NCI-H774 (cell line): ENCODE measurements at regions not wholly inside any gene's neighbourhood (a gene's known extent, or its start where the extent isn't known, plus 50 kb on each side); places are given as distances from the start of the nearest gene placed in this dataset.

Experiments
- DNase-seq: peaks from one replicate; lab custom pipeline; 2025; lab: John Stamatoyannopoulos, UW

DNA sequence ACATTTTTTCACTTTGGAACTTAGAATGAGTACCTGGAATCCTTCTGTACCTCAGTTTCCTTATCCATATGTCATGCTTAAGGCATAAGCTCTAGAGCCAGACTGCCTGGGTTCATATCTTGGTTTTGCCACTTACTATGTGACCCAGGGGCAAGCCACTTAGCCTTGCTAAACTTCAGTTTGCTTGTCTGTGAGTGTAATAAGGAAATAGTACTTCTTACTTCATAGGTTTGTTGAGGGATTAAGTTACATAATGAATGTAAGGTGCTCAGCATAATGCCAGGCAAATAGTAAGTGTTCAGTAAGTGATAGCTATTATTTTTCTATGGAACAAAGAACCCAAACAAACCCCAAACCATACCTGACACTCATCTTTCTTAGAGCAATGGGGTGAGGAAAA is 225.1 kb downstream of the BCAT1 start:
- DNase-seq, result no peak

DNA sequence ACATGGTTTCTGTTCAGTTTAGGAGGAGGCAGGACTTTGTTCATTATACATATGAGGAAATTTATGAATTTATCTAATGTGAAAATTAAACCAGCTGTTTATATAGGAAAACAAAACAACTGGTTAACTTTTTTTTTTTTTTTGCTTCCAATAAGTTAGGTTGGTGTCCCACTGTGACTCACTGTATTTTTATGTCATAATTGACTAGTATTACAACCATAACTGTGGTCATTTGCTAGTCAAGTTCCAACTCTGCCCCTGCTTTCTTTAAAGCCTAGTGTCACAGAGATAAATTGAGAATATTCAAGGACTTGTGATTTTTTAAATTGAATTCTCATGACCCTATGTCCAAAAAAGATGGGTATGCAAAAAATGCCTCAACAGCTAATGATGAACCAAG is 227.7 kb downstream of the BCAT1 start:
- no peak for DNase-seq

DNA sequence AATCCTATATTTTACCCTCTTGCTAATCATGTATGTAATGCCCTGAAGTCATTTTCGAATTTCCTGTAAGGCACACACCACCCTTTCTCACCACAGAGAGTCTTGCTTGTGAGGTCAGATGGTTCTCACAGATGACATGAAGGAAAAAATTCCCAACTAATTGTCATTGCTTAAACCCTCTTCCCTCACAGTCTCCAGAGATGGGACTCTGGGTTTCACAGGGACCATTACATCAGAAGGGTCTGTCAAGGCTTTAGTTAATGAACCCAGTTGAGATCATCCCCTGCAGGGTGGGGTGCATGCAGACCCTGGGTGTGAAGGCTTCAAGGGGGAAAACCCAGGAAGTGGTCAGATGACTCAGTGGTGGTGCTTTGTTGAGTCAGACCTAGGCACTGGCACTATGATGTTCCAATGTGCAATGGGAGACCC is 229.6 kb downstream of the BCAT1 start:
- no peak for DNase-seq

DNA sequence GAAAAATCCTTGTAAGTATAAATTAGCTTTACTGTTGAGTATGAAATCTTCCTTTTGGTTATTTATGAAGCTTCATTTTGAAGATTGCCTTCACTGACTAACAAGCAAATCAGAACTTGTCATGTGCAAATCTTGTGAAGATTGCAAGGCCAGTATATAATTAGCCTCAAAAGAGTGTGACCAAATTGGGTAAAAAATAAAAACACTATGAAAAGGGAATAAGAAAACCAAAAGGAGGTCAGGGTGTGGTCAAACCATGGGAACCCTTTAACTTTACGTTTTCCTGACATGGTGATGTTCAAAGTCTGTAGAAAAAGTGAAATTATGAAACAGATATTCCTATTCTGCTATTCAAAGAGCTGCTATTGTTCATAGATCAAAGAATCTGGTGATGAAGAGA is 230.3 kb downstream of the BCAT1 start:
- no peak for DNase-seq

DNA sequence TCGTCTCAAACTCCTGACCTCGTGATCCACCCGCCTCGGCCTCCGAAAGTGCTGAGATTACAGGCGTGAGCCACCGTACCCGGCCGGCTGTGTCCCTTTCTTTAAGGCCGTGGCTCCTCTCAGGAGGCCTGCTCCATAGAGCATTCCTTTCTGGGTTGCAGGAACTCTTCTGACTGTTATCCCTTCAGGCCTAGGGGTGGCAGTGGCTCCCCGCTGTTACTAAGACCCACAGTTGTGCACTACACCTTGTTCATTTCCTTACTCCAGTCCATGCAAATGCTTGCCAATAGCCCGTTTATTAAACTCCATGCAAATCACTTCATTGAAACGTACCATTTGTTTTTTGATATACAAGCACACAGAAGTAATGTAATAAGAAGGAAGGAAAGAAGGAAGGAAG is 234.7 kb downstream of the BCAT1 start:
- no peak for DNase-seq

DNA sequence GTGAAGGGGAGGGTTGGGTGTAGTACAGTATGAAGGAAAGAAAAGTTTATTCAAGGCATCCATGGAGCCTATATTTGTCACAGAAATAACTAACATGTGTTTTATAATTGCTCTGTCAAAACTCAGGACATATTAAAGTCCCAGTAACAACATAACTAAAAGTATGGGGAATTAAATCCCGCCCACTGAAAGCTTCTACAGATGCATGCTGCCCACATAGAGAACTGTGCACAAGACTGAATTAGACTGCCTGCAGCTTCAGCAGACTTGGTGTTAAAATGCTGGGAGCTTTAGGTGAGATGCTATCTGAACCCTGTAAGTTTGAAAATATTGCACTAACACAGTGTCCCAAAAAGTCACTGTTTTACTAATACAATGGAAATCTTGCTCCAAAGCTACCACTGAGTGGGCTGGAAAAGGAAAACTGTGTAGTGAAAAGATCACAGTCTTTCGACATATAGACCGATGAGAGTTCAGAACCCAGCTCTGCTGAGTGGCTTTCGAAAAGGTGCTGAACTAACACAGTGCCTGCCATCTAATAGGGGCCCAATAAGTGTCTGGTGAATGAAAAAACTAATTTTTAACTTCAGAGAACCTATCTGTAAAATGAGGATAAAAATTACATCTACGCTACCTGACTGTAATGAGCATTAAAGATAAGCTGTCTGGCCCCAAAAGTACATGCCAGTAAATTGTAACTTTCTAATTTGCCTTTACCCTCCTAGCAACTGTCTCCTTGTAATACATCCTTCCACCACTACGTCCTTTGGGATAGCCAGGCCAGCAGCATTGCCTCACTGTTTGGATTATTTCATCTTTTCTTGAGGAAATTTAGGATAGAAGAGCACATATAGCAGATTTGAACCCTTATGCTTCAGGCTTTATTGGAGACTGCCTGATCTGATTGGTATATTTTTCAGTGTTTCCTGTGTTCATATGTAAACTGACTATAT is 237.6 kb downstream of the BCAT1 start:
- DNase-seq, result no peak

DNA sequence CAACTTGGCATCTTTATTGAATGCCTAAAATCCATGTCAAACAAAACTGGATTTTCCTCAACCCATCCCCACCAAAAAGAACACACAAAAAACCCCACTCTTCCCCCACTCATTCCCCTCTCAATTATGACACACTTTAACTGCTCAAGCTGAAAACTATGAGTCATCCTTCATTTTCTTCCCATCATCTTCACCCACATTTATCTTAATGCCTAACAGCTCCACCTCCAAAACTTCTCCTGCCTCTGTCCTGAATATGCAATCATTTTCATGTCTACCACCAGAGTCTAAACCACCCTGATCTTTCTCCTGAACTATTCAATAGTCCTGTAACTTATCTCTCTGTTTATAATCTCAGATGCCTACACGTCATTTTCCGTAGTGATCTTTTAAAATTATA is 239.7 kb downstream of the BCAT1 start:
- no peak for DNase-seq

DNA sequence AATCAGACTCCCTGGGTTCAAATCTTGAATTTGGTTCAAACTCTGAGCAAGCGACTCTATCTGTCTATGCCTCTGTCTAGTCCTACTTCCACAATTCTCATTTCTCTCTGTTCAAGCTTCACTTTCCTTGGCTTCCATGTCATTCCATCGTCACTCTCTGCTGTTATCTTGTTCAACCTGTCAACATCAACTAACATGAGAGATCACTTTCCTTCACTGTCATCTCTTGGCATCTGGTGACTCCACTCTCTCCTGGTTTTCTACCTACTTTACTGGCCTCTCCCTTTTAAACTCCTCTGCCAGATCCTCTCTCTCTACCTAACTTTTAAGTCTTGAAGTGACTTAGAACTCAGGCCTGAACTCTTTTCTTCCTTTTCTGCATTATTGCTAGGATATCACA is 240.2 kb downstream of the BCAT1 start:
- DNase-seq, result no peak

DNA sequence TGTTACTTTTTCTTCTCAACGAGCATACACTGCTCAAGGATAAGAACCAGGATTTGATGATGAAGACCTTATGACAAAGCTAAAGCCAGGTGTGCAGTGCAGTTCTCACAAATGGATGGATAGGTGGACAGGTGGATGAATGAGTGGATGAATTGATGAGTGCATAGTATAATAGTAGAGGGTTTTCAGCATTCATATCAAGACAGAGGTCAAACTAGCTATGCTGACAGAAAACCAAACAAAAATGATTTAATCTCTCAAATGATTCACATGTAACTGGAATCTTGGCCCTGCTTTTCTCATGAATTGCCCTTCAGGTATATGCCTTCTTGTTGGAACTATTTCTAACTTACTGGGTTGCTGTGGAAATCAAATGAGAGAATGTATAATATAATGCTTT is 240.9 kb downstream of the BCAT1 start:
- no peak for DNase-seq

DNA sequence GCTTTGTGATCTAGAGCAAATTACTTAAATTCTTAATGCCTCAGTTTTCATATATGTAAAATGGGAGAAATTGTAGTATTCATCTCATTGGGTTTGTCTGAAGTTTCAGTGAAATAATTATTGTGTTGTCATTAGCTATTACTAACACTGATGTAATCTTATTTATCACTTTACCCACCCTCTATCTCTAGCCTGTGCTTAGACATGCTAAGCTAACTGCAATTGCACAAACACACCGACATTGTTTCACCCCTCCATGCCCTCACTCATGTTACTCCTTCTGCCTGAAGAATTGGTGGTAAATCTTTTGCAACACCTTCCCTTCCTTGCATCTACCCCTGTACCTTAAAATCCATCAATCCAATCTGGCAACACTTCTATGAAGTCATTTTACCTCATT is 241.6 kb downstream of the BCAT1 start:
- DNase-seq, result no peak

DNA sequence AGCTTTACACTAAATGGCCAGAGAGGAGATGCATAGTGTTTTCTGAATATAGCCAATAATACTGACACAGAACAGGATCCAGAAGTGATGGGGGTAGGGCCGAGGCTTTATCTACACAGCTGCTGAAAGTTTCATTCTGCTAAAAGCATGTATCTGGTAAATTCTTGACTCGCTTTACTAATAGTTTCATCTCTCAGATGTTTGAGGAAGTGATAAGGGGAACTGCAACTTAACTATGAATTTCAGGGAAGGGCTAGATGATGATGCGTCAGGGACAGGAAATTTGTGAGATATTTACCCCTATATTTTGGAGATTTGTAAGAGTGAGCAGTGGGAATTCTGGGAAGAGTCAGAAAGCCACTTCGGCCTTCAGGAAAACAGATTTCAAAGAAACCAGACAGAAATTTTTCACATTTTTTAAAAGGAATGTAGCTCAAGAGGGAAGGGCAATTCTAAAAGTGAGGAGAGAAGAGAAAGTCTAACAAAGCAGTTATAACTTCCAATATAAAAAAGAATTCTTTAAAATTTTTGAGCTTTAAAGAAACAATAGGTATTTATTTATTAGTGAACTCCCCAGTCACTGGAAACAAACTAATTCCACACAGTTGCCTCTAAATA is 243.1 kb downstream of the BCAT1 start:
- DNase-seq, result no peak

DNA sequence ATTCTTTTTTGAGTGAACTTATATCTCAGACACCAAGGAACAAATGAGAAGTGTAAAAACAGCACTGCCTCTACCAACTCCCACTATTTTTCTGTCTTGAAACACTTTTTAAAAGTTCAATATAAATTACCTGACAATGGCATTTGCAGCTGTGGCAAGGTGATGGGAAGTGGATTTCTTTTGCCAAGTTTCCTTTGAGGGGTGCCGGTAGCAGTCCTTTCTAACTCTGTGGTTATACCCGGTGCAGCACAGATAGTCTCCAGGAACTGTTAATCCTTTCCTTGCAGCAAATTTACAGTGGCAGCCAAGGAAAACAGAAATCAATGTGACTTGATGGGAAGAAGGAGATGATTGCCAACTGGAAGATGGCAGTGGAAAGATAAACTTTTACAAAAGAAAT is 243.7 kb downstream of the BCAT1 start:
- DNase-seq, result no peak

DNA sequence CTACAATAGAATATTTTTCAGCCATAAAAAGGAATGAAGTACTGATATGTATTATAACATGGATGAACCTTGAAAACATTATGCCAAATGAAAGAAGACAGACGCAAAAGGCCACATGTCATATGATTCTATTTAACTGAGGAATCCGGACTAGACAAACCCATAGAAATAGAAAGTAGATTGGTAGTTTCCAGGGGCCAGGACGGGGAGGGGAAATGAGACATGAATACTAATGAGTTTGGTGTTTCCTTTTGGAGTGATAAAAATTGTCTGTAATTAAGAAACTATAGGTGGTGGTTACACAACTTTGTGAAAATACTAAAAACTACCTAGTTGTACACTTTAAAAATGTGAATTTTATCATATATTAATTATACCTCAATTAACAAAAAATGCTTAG is 247.6 kb downstream of the BCAT1 start:
- DNase-seq, result no peak

DNA sequence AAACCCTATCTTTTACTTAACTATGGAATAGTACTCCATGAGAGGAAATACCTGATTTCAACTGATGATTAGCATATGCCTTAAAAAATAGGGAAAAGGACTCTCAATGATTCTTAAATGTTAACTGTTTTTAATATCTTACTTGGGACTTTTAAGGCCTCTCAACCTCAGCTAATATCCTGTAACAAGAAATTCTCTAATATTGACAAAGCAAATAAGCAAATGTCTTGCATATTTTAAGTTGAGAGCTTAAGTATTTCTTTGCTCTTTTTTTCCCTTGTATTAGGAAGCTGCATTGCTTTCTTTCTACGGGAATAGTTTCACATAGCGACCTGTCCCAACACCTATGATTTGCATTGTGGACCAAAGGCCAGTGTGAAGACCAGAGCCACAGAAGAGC is 249.9 kb downstream of the BCAT1 start:
- no peak for DNase-seq

DNA sequence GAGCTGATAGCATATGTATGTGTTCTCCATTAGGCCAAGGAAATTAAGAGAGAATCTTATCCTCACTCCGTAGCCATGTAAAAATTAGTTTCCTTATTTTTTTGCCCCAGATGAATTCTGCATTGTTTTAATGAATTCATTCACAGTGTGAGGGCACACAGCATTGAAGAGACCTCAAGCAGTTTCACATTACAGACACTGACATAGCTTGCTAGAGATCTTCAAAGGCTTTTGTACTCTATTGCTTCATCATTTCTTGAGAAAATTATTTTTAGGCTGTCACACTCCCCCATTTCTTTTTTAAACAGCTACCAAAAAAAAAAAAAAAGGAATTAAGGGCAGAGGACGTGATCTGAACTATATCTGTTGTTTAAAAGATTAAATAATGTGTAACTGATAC is 251.1 kb downstream of the BCAT1 start:
- DNase-seq, result no peak

DNA sequence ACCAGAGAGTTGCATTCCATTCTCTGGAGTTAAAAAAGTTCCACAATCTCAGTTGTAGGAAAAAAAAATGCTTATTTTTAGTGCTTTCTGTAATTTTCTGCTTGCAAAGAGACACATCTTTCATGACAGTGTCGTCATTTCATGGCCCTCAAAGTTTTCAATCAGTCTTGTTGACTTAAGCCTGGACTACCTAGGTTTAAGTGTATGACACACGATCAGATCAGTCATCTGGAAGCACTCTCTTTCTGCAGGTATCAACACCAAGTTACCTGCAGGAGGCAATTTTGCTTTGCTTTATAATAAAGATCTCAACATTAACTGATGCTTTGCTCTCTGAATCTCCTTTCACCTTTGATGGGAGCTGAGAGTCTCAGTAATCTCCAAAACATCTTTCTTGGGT is 251.6 kb downstream of the BCAT1 start:
- no peak for DNase-seq

DNA sequence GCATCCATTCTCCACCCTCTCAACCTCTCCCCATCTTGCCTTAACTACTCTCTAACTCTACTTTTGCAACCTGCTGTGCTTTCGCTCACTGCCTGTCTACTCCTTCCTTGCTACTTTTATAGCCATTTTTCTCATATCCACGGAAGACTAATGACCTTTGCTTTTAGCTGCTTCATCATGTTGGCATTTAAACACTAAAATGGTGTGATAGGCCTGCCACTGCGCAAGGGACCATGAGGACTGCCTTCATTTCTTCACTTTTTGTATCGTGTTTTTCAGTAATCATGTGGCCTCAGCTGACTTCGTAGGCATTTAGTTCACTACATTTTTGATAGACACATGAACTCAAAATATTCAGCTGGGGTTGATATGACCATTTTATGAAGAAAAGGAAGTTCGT is 252.1 kb downstream of the BCAT1 start:
- no peak for DNase-seq

DNA sequence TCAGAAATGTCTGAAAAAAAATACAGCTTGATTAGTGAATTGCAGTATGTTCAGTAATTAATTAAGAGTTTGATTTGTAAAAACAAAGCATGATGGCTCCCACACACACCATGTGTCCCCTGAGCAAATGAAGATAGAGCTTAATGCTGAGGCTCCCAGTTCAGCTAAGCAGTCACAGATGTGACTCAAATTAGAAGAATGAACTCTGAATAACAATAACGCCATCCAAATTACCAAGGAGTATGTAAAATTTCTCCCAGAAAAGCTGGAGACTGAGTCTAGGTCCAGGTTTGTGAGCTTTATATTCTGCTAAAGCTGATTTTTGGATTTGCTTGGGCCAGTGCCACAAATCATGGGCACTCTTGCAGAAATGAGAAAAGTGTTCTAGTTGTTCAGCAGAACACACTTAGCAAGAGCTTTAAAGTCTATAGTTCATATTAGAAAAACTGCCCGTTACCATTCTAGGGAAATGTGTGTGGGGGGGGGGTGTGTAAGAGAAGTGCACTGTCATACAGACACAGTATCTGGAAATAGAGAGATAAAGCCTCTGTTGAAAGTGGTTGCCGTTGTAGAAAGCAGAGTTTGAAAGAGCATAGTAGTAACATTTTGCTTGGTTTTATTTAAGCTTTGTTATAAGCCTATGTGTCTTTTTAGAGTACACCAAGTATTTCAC is 253.1 kb downstream of the BCAT1 start:
- no peak for DNase-seq

DNA sequence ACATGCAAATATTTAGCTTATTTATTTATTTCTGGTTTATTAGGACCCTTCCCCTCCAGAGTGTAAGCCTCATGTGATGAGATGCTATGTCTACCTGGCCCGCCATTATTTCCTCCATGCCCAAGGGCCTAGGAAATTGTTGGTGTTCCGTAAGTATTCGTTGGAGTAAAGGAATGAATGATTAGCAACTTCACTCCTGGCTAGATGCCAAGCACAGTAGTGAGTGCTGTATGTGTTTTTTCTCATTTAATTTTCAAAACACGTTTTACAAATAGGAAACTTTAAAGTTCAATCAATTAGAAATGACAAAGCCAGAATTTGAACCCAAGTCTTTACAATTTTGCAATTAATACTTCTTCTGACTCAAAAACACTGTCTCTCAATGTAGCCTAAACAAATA is 253.8 kb downstream of the BCAT1 start:
- no peak for DNase-seq

DNA sequence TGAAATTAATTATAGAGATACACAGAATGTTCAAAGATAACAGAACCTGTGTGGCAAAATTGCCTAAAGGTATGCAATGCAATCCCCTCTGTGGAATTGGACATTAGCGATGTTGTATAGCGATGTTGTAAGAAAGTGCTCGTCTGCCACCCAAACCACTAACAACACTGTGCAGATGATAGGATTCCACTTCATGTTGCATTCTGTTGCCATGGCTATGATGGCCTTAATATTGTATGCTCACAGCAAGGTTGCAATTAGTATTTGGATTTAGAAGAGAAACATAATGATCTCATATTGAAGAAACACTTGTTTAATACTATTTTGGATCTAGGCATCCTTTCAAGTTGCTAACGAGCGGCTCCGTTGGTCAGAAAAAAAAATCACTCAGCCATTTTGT is 260.3 kb downstream of the BCAT1 start:
- no peak for DNase-seq

DNA sequence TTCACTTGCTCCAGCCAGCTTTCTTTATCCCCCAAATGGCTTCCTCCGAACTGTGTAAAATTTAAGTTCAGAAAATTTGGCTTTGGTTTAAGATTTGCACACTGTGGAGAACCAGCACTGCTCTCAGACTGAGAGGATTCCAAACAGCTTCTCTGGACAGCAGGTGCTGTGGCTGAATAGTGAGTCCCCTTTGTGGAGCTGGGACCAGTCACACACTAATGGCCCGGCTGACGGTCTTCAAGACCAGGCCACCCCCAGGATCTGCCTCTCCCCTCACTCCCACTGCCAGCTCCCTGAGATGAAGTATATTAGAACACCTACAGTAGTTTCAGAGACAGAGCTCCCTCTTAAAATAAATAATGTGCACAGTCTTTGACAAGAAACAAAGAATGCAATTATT is 267.3 kb downstream of the BCAT1 start:
- DNase-seq, result no peak

DNA sequence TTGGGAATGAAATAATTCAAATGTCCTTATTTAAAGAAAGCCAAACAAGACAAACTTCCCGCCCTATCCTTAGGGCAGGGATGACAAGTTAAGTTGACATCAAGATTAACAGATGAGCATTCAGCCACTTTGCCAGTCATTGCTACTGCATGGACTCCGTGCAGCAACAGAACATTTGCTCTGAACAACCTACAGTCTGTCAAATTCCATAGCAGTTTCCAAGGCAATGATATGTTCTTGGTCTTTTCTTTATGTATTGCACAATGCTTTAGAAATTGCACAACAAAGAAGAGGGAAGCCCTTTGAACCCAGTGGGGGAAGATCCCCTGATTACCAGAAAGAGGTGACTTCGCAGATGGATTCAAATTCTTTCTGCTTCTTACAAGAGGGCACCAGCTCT is 269.8 kb downstream of the BCAT1 start:
- DNase-seq, result no peak

DNA sequence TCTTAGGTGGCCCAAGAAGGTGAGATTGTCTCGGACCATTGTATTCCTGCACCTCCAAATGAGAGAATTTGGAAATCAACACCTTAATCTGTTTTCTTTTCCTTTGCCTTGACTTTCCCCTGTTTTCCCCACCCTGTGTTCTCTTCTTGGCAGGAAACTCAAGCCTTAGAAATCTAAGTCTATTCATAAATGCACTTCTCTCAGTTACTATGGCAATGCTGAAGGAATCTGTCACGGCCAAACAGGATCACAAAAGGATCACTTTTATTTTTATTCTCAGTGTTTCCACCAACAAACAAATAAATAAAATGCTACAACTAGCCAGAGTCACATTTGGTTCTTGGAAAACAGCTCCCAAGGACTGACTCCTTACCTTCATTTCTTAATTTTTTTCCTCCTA is 270.5 kb downstream of the BCAT1 start:
- DNase-seq, result no peak
